ENCODE measurements at regions not wholly inside any gene's neighbourhood (a gene's known extent, or its start where the extent isn't known, plus 50 kb on each side); places are given as distances from the start of the nearest gene placed in this dataset.

- H3K27ac Mint-ChIP-seq: no peak overlapping the region
- no peak overlapping the region for H3K27ac ChIP-seq (ENCODE audit: low read depth in 1 of 2, low read length in 2 of 2)
- no peaks in the 10 kb centered on the region for H3K36me3 Mint-ChIP-seq (ENCODE audit: low read depth)
- H3K4me3 Mint-ChIP-seq: no peak overlapping the region
- ATAC-seq (ENCODE audit: poor library complexity) (no peak), DNase-seq (no peak)
- no peak overlapping the region for H3K4me3 ChIP-seq (ENCODE audit: low read length)
- TF ChIP-seq CTCF (IDR thresholded peaks at IDR 0.05): no peak
- H3K9me3 ChIP-seq (ENCODE audit: control insufficient read depth in 1 of 2, insufficient read depth in 1 of 2, low read length in 2 of 2): peaks cover under 1 to 4% of the 10 kb centered on the region in 2 experiments
- ChIA-PET POLR2A (no interaction called here), CTCF (interaction anchor here (1.2 kb wide), 1 partner anchor 20 kb away, joined by 3 read pairs; no protein-coding TSS in a partner anchor)
- H3K4me1 Mint-ChIP-seq (ENCODE audit: low read depth): peaks cover 7% of the 10 kb centered on the region
- no peaks in the 10 kb centered on the region for H3K27me3 Mint-ChIP-seq
- no peaks in the 10 kb centered on the region for H3K4me1 ChIP-seq (ENCODE audit: insufficient read depth, low read length)
- H3K9me3 Mint-ChIP-seq: peaks cover 5% of the 10 kb centered on the region
- no peaks in the 10 kb centered on the region for H3K36me3 ChIP-seq (ENCODE audit: insufficient read depth, low read length)
- no peaks in the 10 kb centered on the region for H3K27me3 ChIP-seq (ENCODE audit: control insufficient read depth in 1 of 2, insufficient read depth in 2 of 2, low read length in 2 of 2)
- intact Hi-C loops (cut with DNase I, micrococcal nuclease): no loop called here
These were observed 117.3 kb upstream of the ADAMTS19 start for GRCh38 chr5:129342796-129343195.

GRCh38 chr5:129345213-129345924 lies 114.7 kb upstream of the ADAMTS19 start:
- no peak for TF ChIP-seq CTCF (IDR thresholded peaks at IDR 0.05)
- Mint-ChIP-seq H3K27ac (no peak overlapping the region), H3K4me3 (no peak overlapping the region), H3K9me3 (peaks cover 12% of the 10 kb centered on the region), H3K27me3 (no peaks in the 10 kb centered on the region), H3K4me1 (ENCODE audit: low read depth) (peaks cover 7% of the 10 kb centered on the region), H3K36me3 (ENCODE audit: low read depth) (no peaks in the 10 kb centered on the region)
- Histone ChIP-seq H3K27ac (ENCODE audit: low read depth in 1 of 2, low read length in 2 of 2) (no peak overlapping the region), H3K27me3 (ENCODE audit: control insufficient read depth in 1 of 2, insufficient read depth in 2 of 2, low read length in 2 of 2) (no peaks in the 10 kb centered on the region), H3K36me3 (ENCODE audit: insufficient read depth, low read length) (no peaks in the 10 kb centered on the region), H3K4me3 (ENCODE audit: low read length) (no peak overlapping the region), H3K9me3 (ENCODE audit: control insufficient read depth in 1 of 2, insufficient read depth in 1 of 2, low read length in 2 of 2) (peaks cover 4 to 12% of the 10 kb centered on the region in 2 experiments), H3K4me1 (ENCODE audit: insufficient read depth, low read length) (no peaks in the 10 kb centered on the region)
- POLR2A ChIA-PET: no interaction called here
- ATAC-seq (ENCODE audit: poor library complexity) (no peak), DNase-seq (no peak)
- CTCF ChIA-PET: no interaction called here
- intact Hi-C loops (cut with DNase I, micrococcal nuclease): no loop called here

GRCh38 chr5:129356846-129357245 lies 103.3 kb upstream of the ADAMTS19 start:
- no peaks in the 10 kb centered on the region for H3K4me1 Mint-ChIP-seq (ENCODE audit: low read depth)
- no peaks in the 10 kb centered on the region for H3K27me3 Mint-ChIP-seq
- DNase-seq: no peak
- no peaks in the 10 kb centered on the region for H3K36me3 Mint-ChIP-seq (ENCODE audit: low read depth)
- no peak overlapping the region for H3K27ac ChIP-seq (ENCODE audit: low read depth in 1 of 2, low read length in 2 of 2)
- ChIA-PET POLR2A (no interaction called here), CTCF (no interaction called here)
- no peak overlapping the region for H3K4me3 ChIP-seq (ENCODE audit: low read length)
- intact Hi-C loops (cut with DNase I, micrococcal nuclease): no loop called here
- H3K4me1 ChIP-seq (ENCODE audit: insufficient read depth, low read length): no peaks in the 10 kb centered on the region
- H3K9me3 Mint-ChIP-seq: peaks cover 2% of the 10 kb centered on the region
- no peak for TF ChIP-seq CTCF (IDR thresholded peaks at IDR 0.05)
- H3K36me3 ChIP-seq (ENCODE audit: insufficient read depth, low read length): no peaks in the 10 kb centered on the region
- H3K4me3 Mint-ChIP-seq: no peak overlapping the region
- no peaks in the 10 kb centered on the region for H3K27me3 ChIP-seq (ENCODE audit: control insufficient read depth in 1 of 2, insufficient read depth in 2 of 2, low read length in 2 of 2)
- no peaks in the 10 kb centered on the region for H3K9me3 ChIP-seq (ENCODE audit: control insufficient read depth in 1 of 2, insufficient read depth in 1 of 2, low read length in 2 of 2)
- H3K27ac Mint-ChIP-seq: no peak overlapping the region
- no peak for ATAC-seq (ENCODE audit: poor library complexity)
